ENCODE measurements at regions not wholly inside any gene's neighbourhood (a gene's known extent, or its start where the extent isn't known, plus 50 kb on each side); places are given as distances from the start of the nearest gene placed in this dataset.

DNA sequence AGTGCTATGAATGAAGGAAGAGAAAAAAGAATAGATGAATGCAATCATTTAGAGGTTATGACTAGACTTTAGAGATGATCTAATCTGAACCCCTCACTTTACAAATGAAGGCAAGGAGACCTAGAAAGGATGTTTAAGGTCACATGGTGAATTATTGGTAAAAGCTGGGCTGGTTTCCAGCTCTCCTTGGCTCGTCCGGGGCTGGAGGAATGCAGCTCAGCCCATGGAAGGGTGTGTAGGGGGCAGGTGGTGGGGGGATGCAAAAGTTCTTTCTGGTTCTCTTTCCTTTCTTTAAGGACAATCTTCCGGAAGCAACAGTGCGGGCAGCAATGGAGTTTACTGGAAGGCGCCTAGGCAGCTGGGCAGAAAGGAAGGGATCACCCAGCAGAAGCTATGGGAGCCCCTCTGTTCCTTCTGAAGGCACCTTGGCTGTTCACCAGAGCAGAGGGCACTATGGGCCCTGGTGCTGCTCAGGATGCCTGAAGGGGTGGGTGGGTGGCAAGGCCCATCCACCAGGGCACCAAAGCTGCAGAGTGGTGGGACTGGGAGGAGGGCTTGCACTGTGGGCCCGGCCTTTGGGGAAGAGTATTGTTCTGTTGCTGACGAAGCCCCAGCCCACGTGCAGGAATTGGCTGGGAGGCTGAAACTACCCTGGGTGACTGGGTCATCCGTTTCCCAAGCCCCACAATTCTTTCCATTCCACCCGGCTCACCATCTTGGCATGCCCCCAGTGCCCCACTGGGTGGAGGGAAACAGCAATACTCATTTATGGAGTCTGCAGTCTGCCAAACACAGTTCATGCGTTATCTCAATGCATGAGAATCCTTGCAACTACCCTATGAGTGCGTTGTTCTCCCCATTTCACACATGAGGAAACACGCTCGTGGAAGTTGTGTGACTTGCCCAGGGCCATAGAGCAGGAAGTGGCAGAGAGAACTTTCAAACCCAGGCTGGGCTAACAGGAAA is 78.2 kb downstream of the IRF2BPL start:
- no peak for TF ChIP-seq POLR2A (IDR thresholded peaks at IDR 0.05; ENCODE audit: low read length)
- no peak for TF ChIP-seq GATA1 (IDR thresholded peaks at IDR 0.05; ENCODE audit: low read depth, low read length)

Measured in erythroblast (primary cell).